ENCODE measurements at regions not wholly inside any gene's neighbourhood (a gene's known extent, or its start where the extent isn't known, plus 50 kb on each side); places are given as distances from the start of the nearest gene placed in this dataset.
"Not testable (repeated sequence)": the region's sequence is repeated elsewhere in the genome, so short reads cannot be mapped to it uniquely, and the experiment has no call there.

DNA sequence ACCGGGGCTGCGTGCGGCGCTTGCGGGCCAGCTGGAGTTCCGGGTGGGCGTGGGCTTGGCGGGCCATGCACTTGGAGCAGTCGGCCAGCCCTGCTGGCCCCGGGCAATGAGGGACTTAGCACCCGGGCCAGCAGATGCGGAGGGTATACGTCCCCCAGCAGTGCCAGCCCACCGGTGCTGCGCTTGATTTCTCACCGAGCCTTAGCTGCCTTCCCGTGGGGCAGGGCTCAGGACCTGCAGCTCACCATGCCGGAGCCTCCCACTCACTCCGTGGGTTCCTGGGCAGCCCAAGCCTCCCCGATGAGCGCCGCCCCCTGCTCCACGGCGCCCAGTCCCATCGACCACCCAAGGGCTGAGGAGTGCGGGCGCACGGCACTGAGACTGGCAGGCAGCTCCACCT, 51.4 kb upstream of the INPP4B start:
- not testable (repeated sequence) for H3K27me3 ChIP-seq (ENCODE audit: control insufficient read depth in 2 of 2, insufficient read depth in 1 of 2, low read length in 1 of 2); DNase-seq (ENCODE audit: low read depth in 6 of 9, low spot score in 9 of 9); H3K9me3 ChIP-seq (ENCODE audit: control insufficient read depth in 2 of 2, insufficient read depth in 1 of 2, low read length in 1 of 2); H3K36me3 ChIP-seq (ENCODE audit: control insufficient read depth in 2 of 2, insufficient read depth in 2 of 2, low read length in 1 of 2); H3K4me1 ChIP-seq (ENCODE audit: control insufficient read depth in 2 of 2, insufficient read depth in 2 of 2, low read length in 2 of 2); H3K27ac ChIP-seq (ENCODE audit: low read depth in 1 of 2, low read length in 1 of 2); H3K4me3 ChIP-seq (ENCODE audit: low read length in 2 of 2)
- 95% methylated on average over 28 of the region's 28 CpGs for WGBS

DNA sequence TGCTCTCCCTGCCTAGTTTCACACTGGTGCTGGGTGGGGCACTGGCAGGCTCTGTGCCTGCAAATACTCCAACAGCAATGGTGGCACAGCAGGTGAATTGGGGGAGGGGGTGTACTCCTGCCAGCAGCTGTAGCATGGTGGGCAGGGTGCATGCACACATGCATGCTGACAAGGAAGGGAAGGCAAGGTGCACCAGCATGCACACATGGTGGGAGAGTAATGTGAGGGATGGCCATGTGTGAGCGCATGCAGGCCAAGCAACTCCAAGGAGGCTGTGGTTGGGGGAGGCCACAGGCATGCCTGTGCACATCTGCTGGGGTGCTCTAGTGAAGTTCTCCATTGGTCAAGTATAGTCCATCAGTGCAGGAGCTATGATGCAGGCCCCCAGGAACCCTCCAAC, 54.5 kb upstream of the INPP4B start:
- 100% methylated on average over 1 of the region's 1 CpG for WGBS
- H3K9me3 ChIP-seq (ENCODE audit: control insufficient read depth in 2 of 2, insufficient read depth in 1 of 2, low read length in 1 of 2) = no peaks in the 10 kb centered on the region
- no peaks in the 10 kb centered on the region for H3K36me3 ChIP-seq (ENCODE audit: control insufficient read depth in 2 of 2, insufficient read depth in 2 of 2, low read length in 1 of 2)
- no peak overlapping the region for H3K27ac ChIP-seq (ENCODE audit: low read depth in 1 of 2, low read length in 1 of 2)
- no peaks in the 10 kb centered on the region for H3K27me3 ChIP-seq (ENCODE audit: control insufficient read depth in 2 of 2, insufficient read depth in 1 of 2, low read length in 1 of 2)
- no peak overlapping the region for H3K4me3 ChIP-seq (ENCODE audit: low read length in 2 of 2)
- H3K4me1 ChIP-seq (ENCODE audit: control insufficient read depth in 2 of 2, insufficient read depth in 2 of 2, low read length in 2 of 2) = no peaks in the 10 kb centered on the region
- no peak for DNase-seq (ENCODE audit: low read depth in 6 of 9, low spot score in 9 of 9)

DNA sequence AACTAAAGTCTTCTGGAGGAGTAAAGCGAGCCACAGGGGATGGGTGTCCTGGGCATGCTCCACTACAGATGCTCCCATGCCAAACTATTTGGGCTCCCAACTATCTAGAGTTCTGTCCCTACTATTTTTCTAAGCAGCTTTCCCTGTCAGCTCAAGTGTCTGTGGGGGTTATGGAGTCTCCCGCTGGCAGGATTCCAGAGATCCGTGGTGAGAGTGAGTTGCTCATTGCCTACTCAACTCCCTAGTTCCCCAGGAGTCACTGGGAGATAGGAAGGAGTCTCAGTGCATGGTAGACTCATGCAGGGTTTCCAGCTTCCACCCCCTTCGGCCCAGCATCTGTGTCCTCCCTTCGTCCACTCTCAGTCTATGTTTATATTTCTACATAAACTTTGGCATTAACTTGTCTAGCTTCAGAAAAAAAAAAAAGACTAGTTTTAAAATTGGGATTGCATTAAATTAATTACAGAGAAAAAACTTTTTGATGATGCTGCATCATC, 55.1 kb upstream of the INPP4B start:
- no peak for DNase-seq (ENCODE audit: low read depth in 6 of 9, low spot score in 9 of 9)
- WGBS = 96% methylated on average over 5 of the region's 5 CpGs
- no peaks in the 10 kb centered on the region for H3K27me3 ChIP-seq (ENCODE audit: control insufficient read depth in 2 of 2, insufficient read depth in 1 of 2, low read length in 1 of 2)

DNA sequence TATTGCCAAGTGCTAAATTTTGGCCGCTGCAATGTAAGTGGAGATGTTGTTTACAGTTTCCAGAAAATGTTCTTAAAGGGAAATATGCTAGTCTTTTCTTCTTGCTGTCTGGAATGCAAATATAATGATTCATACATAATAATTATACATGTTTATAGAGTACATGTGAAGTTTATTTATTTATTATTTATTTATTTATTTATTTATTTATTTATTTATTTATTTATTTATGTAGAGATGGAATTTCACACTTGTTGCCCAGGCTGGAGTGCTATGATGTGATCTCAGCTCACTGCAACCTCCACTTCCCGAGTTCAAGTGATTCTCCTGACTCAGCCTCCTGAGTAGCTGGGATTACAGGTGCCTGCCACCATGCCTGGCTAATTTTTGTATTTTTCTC, 57.5 kb upstream of the INPP4B start:
- H3K36me3 ChIP-seq (ENCODE audit: control insufficient read depth in 2 of 2, insufficient read depth in 2 of 2, low read length in 1 of 2); H3K9me3 ChIP-seq (ENCODE audit: control insufficient read depth in 2 of 2, insufficient read depth in 1 of 2, low read length in 1 of 2); H3K4me3 ChIP-seq (ENCODE audit: low read length in 2 of 2); H3K27ac ChIP-seq (ENCODE audit: low read depth in 1 of 2, low read length in 1 of 2); DNase-seq (ENCODE audit: low read depth in 6 of 9, low spot score in 9 of 9); H3K27me3 ChIP-seq (ENCODE audit: control insufficient read depth in 2 of 2, insufficient read depth in 1 of 2, low read length in 1 of 2); H3K4me1 ChIP-seq (ENCODE audit: control insufficient read depth in 2 of 2, insufficient read depth in 2 of 2, low read length in 2 of 2): not testable (repeated sequence)
- 95% methylated on average over 2 of the region's 2 CpGs for WGBS

More for the DNA sequence above, 55.1 kb upstream of the INPP4B start:
- Histone ChIP-seq H3K9me3 (ENCODE audit: control insufficient read depth in 2 of 2, insufficient read depth in 1 of 2, low read length in 1 of 2) (no peaks in the 10 kb centered on the region), H3K27ac (ENCODE audit: low read depth in 1 of 2, low read length in 1 of 2) (no peak overlapping the region), H3K36me3 (ENCODE audit: control insufficient read depth in 2 of 2, insufficient read depth in 2 of 2, low read length in 1 of 2) (no peaks in the 10 kb centered on the region), H3K4me1 (ENCODE audit: control insufficient read depth in 2 of 2, insufficient read depth in 2 of 2, low read length in 2 of 2) (no peaks in the 10 kb centered on the region), H3K4me3 (ENCODE audit: low read length in 2 of 2) (no peak overlapping the region)

DNA sequence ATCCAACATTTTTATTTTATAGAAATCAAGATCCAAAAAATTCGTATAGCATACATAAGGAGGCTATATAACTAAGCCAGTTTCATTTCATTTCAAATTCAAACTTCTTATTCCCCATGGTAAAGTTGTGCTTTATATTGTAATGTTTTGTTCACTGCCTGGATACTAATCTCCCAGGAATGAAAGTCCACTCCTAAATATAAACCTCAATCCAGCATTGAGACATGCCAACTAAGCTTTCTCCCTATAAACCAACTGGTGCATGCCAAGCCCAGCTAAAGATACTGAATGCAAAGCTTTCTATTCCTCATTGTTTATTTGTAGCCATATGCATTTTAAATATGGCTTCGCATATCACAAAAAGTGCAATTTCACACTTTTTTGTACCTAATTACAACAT, 63.8 kb upstream of the INPP4B start:
- Histone ChIP-seq H3K36me3 (ENCODE audit: control insufficient read depth in 2 of 2, insufficient read depth in 2 of 2, low read length in 1 of 2) (no peaks in the 10 kb centered on the region), H3K4me1 (ENCODE audit: control insufficient read depth in 2 of 2, insufficient read depth in 2 of 2, low read length in 2 of 2) (no peaks in the 10 kb centered on the region), H3K27ac (ENCODE audit: low read depth in 1 of 2, low read length in 1 of 2) (no peak overlapping the region), H3K9me3 (ENCODE audit: control insufficient read depth in 2 of 2, insufficient read depth in 1 of 2, low read length in 1 of 2) (no peaks in the 10 kb centered on the region), H3K4me3 (ENCODE audit: low read length in 2 of 2) (no peak overlapping the region), H3K27me3 (ENCODE audit: control insufficient read depth in 2 of 2, insufficient read depth in 1 of 2, low read length in 1 of 2) (no peaks in the 10 kb centered on the region)
- DNase-seq (ENCODE audit: low read depth in 6 of 9, low spot score in 9 of 9) = no peak
- 80% methylated on average over 2 of the region's 2 CpGs for WGBS

DNA sequence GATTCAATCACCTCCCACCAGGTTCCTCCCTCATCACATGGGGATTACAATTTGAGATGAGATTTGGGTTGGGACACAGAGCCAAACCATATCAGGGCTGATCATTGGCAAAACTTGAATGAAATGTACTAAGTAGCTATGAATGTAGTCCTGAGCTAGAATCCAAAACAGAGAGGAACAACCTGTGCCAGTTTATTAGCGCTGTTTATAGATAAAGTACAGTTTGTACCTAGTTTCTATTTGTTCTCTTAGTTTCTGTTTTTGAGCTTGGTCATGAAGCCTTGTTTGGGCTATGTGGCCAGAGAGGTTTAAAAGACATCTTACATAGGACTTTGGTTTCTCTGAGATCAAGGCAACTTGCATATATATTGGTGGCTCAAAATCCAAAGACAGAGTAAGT, 66.9 kb upstream of the INPP4B start:
- H3K9me3 ChIP-seq (ENCODE audit: control insufficient read depth in 2 of 2, insufficient read depth in 1 of 2, low read length in 1 of 2) = no peaks in the 10 kb centered on the region
- no peaks in the 10 kb centered on the region for H3K27me3 ChIP-seq (ENCODE audit: control insufficient read depth in 2 of 2, insufficient read depth in 1 of 2, low read length in 1 of 2)
- H3K4me3 ChIP-seq (ENCODE audit: low read length in 2 of 2) = no peak overlapping the region
- no peak for DNase-seq (ENCODE audit: low read depth in 6 of 9, low spot score in 9 of 9)
- no peaks in the 10 kb centered on the region for H3K4me1 ChIP-seq (ENCODE audit: control insufficient read depth in 2 of 2, insufficient read depth in 2 of 2, low read length in 2 of 2)
- no peak overlapping the region for H3K27ac ChIP-seq (ENCODE audit: low read depth in 1 of 2, low read length in 1 of 2)
- no peaks in the 10 kb centered on the region for H3K36me3 ChIP-seq (ENCODE audit: control insufficient read depth in 2 of 2, insufficient read depth in 2 of 2, low read length in 1 of 2)
- 93% methylated on average over 1 of the region's 1 CpG for WGBS

DNA sequence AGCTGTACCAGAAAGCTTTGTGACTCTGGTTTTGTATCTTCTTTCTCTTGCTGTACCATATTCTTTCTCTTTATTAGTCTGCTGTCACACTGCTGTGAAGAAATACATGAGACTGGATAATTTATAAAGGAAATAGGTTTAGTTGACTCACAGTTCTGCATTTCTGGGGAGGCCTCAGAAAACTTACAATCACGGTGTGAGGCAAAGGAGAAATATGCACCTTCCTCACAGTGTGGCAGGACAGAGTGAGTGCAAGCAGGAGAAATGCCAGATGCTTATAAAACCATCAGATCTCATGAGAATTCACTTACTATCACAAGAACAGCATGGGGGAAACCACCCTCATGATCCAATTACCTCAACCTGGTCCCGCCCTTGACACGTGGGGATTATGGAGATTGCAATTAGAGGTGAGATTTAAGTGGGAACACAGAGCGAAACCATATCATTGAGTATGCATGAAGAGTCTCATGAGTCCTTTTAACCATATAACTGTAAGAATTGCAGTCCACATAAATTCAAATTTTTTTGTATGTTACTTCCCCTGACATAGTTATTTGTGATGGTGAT, 67.4 kb upstream of the INPP4B start:
- Histone ChIP-seq H3K27me3 (ENCODE audit: control insufficient read depth in 2 of 2, insufficient read depth in 1 of 2, low read length in 1 of 2) (no peaks in the 10 kb centered on the region), H3K4me3 (ENCODE audit: low read length in 2 of 2) (no peak overlapping the region), H3K4me1 (ENCODE audit: control insufficient read depth in 2 of 2, insufficient read depth in 2 of 2, low read length in 2 of 2) (no peaks in the 10 kb centered on the region), H3K27ac (ENCODE audit: low read depth in 1 of 2, low read length in 1 of 2) (no peak overlapping the region), H3K36me3 (ENCODE audit: control insufficient read depth in 2 of 2, insufficient read depth in 2 of 2, low read length in 1 of 2) (no peaks in the 10 kb centered on the region), H3K9me3 (ENCODE audit: control insufficient read depth in 2 of 2, insufficient read depth in 1 of 2, low read length in 1 of 2) (no peaks in the 10 kb centered on the region)
- DNase-seq (ENCODE audit: low read depth in 6 of 9, low spot score in 9 of 9) = no peak
- whole genome bisulfite sequencing = 93% methylated on average over 4 of the region's 4 CpGs

DNA sequence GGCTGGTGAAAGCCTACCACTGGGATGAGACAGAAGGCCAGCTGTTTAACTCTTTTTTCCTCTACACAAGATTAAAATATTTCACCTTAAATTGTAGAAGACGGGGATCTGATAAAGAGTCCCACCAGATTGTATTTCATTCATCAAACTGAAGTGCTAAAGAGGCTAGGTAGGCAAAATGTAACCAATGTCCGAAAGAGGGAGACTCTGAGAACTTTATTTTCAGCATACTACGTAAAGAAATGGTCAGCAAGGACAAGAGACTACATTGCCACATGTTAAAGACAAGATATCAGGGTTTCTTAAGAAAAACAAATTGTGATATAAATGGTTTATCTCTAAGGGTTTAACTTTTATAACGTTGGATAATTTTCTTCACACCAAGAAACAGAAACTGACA, 71.6 kb upstream of the INPP4B start:
- Histone ChIP-seq H3K9me3 (ENCODE audit: control insufficient read depth in 2 of 2, insufficient read depth in 1 of 2, low read length in 1 of 2) (no peaks in the 10 kb centered on the region), H3K4me3 (ENCODE audit: low read length in 2 of 2) (no peak overlapping the region), H3K36me3 (ENCODE audit: control insufficient read depth in 2 of 2, insufficient read depth in 2 of 2, low read length in 1 of 2) (no peaks in the 10 kb centered on the region), H3K27me3 (ENCODE audit: control insufficient read depth in 2 of 2, insufficient read depth in 1 of 2, low read length in 1 of 2) (no peaks in the 10 kb centered on the region), H3K4me1 (ENCODE audit: control insufficient read depth in 2 of 2, insufficient read depth in 2 of 2, low read length in 2 of 2) (no peaks in the 10 kb centered on the region), H3K27ac (ENCODE audit: low read depth in 1 of 2, low read length in 1 of 2) (no peak overlapping the region)
- no peak for DNase-seq (ENCODE audit: low read depth in 6 of 9, low spot score in 9 of 9)
- 96% methylated on average over 4 of the region's 4 CpGs for WGBS

DNA sequence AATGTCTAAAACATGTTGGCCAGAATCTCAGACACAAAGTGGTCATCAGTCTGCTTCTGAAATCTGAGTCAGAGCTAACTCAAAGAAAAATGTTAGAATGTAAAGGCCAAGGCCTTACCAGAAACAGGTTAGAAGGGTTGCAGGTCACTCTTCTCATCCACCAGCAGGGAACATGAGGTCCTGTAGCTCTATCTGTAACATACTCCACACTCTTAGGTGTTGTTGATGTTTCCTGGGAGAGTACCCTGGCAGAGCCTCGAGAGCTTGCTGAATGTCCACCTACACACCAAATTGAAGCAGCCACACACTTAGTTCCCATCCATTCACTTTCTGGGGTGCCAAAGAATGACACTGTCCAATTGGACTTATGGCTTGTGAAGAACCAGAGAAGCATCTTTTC, 76.6 kb upstream of the INPP4B start:
- H3K4me3 ChIP-seq (ENCODE audit: low read length in 2 of 2) = no peak overlapping the region
- H3K27ac ChIP-seq (ENCODE audit: low read depth in 1 of 2, low read length in 1 of 2) = no peak overlapping the region
- 95% methylated on average over 1 of the region's 1 CpG for WGBS
- DNase-seq (ENCODE audit: low read depth in 6 of 9, low spot score in 9 of 9) = no peak
- H3K9me3 ChIP-seq (ENCODE audit: control insufficient read depth in 2 of 2, insufficient read depth in 1 of 2, low read length in 1 of 2) = no peaks in the 10 kb centered on the region
- H3K27me3 ChIP-seq (ENCODE audit: control insufficient read depth in 2 of 2, insufficient read depth in 1 of 2, low read length in 1 of 2) = no peaks in the 10 kb centered on the region
- no peaks in the 10 kb centered on the region for H3K4me1 ChIP-seq (ENCODE audit: control insufficient read depth in 2 of 2, insufficient read depth in 2 of 2, low read length in 2 of 2)
- H3K36me3 ChIP-seq (ENCODE audit: control insufficient read depth in 2 of 2, insufficient read depth in 2 of 2, low read length in 1 of 2) = no peaks in the 10 kb centered on the region

DNA sequence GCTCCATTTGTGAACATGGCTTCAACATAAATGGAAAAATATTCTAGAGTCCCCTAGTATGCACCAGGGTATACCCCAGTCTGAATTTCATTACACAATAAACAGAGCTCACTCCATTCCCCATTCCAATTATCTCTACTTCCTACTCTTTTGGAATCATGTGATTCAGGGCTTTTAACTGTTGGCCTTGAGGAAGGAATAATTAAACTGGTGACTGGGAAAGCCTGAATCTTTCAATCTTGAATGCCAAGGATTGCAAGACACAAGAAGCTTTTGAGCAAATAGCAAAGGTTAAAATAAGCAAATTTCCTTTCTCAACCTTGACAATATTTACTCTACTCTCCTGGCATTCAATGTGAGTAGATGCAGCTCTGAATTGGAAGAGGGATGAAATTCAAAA, 77.5 kb upstream of the INPP4B start:
- H3K4me3 ChIP-seq (ENCODE audit: low read length in 2 of 2) = no peak overlapping the region
- H3K36me3 ChIP-seq (ENCODE audit: control insufficient read depth in 2 of 2, insufficient read depth in 2 of 2, low read length in 1 of 2) = no peaks in the 10 kb centered on the region
- DNase-seq (ENCODE audit: low read depth in 6 of 9, low spot score in 9 of 9) = no peak
- H3K27me3 ChIP-seq (ENCODE audit: control insufficient read depth in 2 of 2, insufficient read depth in 1 of 2, low read length in 1 of 2) = no peaks in the 10 kb centered on the region
- H3K9me3 ChIP-seq (ENCODE audit: control insufficient read depth in 2 of 2, insufficient read depth in 1 of 2, low read length in 1 of 2) = no peaks in the 10 kb centered on the region
- no peak overlapping the region for H3K27ac ChIP-seq (ENCODE audit: low read depth in 1 of 2, low read length in 1 of 2)
- H3K4me1 ChIP-seq (ENCODE audit: control insufficient read depth in 2 of 2, insufficient read depth in 2 of 2, low read length in 2 of 2) = no peaks in the 10 kb centered on the region
